ENCODE measurements at regions not wholly inside any gene's neighbourhood (a gene's known extent, or its start where the extent isn't known, plus 50 kb on each side); places are given as distances from the start of the nearest gene placed in this dataset.

DNA sequence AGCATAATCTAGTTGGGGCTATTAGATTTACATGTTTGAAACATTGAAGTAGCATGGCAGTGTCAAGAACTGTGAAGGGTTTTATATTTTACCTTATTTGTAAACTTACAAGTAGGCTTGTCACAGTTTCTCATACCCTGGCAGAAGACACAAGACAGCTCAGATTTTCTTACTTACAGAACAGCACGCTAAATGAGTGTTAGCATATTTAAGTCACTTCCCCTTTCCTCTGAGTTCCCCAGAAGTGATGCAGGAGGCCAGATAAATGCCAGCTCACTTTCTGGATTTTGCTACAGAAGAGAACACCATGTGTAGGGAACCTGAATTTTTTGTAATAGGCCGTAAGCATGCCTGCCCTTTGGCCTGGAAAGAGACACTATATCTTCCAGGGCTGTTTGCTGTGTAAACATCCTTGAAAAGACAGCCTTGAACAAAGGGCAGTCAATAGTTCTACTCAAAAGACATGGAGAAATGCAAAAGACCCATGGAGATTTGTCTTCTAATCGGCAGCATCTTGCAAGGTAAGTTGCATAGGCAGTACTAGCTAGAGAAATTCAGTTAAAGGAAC lies 279.1 kb downstream of the PHF14 start:
- intact Hi-C loops (cut with micrococcal nuclease): no loop called here
- peaks cover 13 to 17% of the 10 kb centered on the region in 2 experiments; a peak in 4 of 5 replicates for H3K27me3 ChIP-seq (ENCODE audit: control insufficient read depth in 2 of 2, insufficient read depth in 2 of 2, low read length in 2 of 2)
- CTCF ChIA-PET (ENCODE audit: low intra/inter-chr PET ratio): no interaction called here

More for the DNA sequence above, 279.1 kb downstream of the PHF14 start:
- TF ChIP-seq SMARCA4 (IDR thresholded peaks at IDR 0.05): no peak
- TF ChIP-seq SPI1 (IDR thresholded peaks at IDR 0.05; ENCODE audit: borderline replicate concordance, low read depth, low read length): peak; percentile 79
- no peak for TF ChIP-seq SMAD3 (CRISPR knock-in tag; conservative IDR thresholded peaks at IDR 0.05)
- no peak for TF ChIP-seq GABPB1 (CRISPR knock-in tag; IDR thresholded peaks at IDR 0.05)
- TF ChIP-seq RBM22 (IDR thresholded peaks at IDR 0.05; ENCODE audit: low read depth, low read length, poor library complexity, severe bottlenecking): no peak
- no peak for TF ChIP-seq ESRRA (IDR thresholded peaks at IDR 0.05; ENCODE audit: borderline replicate concordance, low read depth)
- no peak for TF ChIP-seq ZKSCAN1 (IDR thresholded peaks at IDR 0.05; ENCODE audit: low read depth, low read length)
- TF ChIP-seq BRCA1 (IDR thresholded peaks at IDR 0.05): no peak
- no peak for TF ChIP-seq BRCA1 (CRISPR knock-in tag; IDR thresholded peaks at IDR 0.05)
- TF ChIP-seq, protein P1, sequence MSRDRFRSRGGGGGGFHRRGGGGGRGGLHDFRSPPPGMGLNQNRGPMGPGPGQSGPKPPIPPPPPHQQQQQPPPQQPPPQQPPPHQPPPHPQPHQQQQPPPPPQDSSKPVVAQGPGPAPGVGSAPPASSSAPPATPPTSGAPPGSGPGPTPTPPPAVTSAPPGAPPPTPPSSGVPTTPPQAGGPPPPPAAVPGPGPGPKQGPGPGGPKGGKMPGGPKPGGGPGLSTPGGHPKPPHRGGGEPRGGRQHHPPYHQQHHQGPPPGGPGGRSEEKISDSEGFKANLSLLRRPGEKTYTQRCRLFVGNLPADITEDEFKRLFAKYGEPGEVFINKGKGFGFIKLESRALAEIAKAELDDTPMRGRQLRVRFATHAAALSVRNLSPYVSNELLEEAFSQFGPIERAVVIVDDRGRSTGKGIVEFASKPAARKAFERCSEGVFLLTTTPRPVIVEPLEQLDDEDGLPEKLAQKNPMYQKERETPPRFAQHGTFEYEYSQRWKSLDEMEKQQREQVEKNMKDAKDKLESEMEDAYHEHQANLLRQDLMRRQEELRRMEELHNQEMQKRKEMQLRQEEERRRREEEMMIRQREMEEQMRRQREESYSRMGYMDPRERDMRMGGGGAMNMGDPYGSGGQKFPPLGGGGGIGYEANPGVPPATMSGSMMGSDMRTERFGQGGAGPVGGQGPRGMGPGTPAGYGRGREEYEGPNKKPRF (IDR thresholded peaks at IDR 0.05; ENCODE audit: low read depth, low read length): no peak
- no peaks in the 10 kb centered on the region for H3K9me3 ChIP-seq (replicated peaks; ENCODE audit: control insufficient read depth, insufficient read depth, low read depth, low read length)
- in situ Hi-C loops (cut with MboI): no loop called here
- H3K27ac ChIP-seq (ENCODE audit: extremely low read depth, low read depth, low read length): no peak overlapping the region
- H3K9me1 ChIP-seq (ENCODE audit: control insufficient read depth, insufficient read depth, low read length): no peaks in the 10 kb centered on the region
- POLR2A ChIA-PET: interaction anchor here (1.4 kb wide), 1 partner anchor 10 kb away, joined by 3 read pairs; no protein-coding TSS in a partner anchor
- 0% methylated on average over 3 of the region's 3 CpGs for WGBS (ENCODE audit: insufficient coverage, low coverage, missing lambda C conversion rate)
- H3K4me3 ChIP-seq: no peak overlapping the region
- H3K9ac ChIP-seq (ENCODE audit: insufficient read depth in 1 of 2, low read depth in 2 of 2, low read length in 2 of 2): no peak overlapping the region
- no TSS peak for BruUV-seq (replicated peaks)
- H3K4me1 ChIP-seq (replicated peaks in 1 of 2; ENCODE audit: control insufficient read depth in 2 of 2, insufficient read depth in 2 of 2, low read length in 2 of 2): no peaks in the 10 kb centered on the region
- H3K36me3 ChIP-seq (ENCODE audit: control insufficient read depth, insufficient read depth, low read length): no peaks in the 10 kb centered on the region
- DNase-seq (ENCODE audit: extremely low read depth in 1 of 4, low spot score in 3 of 4) (no peak), FAIRE-seq (no peak), ATAC-seq (no peak)
- H2AFZ ChIP-seq (ENCODE audit: low read depth, low read length): no peak overlapping the region
- H3K4me2 ChIP-seq (ENCODE audit: insufficient read depth, low read length): no peak overlapping the region
- H3K79me2 ChIP-seq (ENCODE audit: control insufficient read depth, insufficient read depth, low read length): no peaks in the 10 kb centered on the region
- no peaks in the 10 kb centered on the region for H4K20me1 ChIP-seq (replicated peaks; ENCODE audit: control insufficient read depth, insufficient read depth, low read length)
